GM12874 (cell line): ENCODE measurements at regions not wholly inside any gene's neighbourhood (a gene's known extent, or its start where the extent isn't known, plus 50 kb on each side); places are given as distances from the start of the nearest gene placed in this dataset.

Experiments used
- CTCF ChIP-seq: IDR thresholded peaks from 2 replicates; pipeline ENCODE4 v1.5.1; 2011; ENCODE audit warnings: low read depth, mild to moderate bottlenecking, control low read depth, low read length, moderate library complexity; ENCODE audit not compliant: insufficient read depth

- no peak for TF ChIP-seq CTCF
These were observed 920.5 kb downstream of the KCNMA1 start for GRCh38 chr10:76717141-76717540.

- TF ChIP-seq CTCF = no peak
These were observed 926.2 kb downstream of the KCNMA1 start for GRCh38 chr10:76711222-76711997.

GRCh38 chr10:76700241-76700640 is 937.4 kb downstream of the KCNMA1 start:
- TF ChIP-seq CTCF = no peak

GRCh38 chr10:76697923-76698322 is 939.7 kb downstream of the KCNMA1 start:
- no peak for TF ChIP-seq CTCF

GRCh38 chr10:76695069-76695468 is 942.5 kb downstream of the KCNMA1 start:
- TF ChIP-seq CTCF = no peak

- no peak for TF ChIP-seq CTCF
These were observed 951.4 kb downstream of the KCNMA1 start for GRCh38 chr10:76686201-76686600.

- TF ChIP-seq CTCF = no peak
These were observed 952.6 kb downstream of the KCNMA1 start for GRCh38 chr10:76684968-76685367.
